Caco-2 (cell line): ENCODE measurements at regions not wholly inside any gene's neighbourhood (a gene's known extent, or its start where the extent isn't known, plus 50 kb on each side); places are given as distances from the start of the nearest gene placed in this dataset.

Experiments
- BruUV-seq: library from RNA; stranded (reverse); fragments of 400-500 nt; replicated peaks from 2 replicates; lab custom pipeline; 2021; lab: Mats Ljungman, UMichigan
- CTCF ChIA-PET: fragments of 300-600 bp; sonication (Branson Sonifier 250); formaldehyde crosslinking; loops from one replicate; lab custom pipeline; 2022; ENCODE audit warnings: antibody characterized with exemption; lab: Charles Lee
- POLR2A ChIA-PET: fragments of 300-600 bp; sonication (Branson Sonifier 250); formaldehyde crosslinking; loops from one replicate; lab custom pipeline; 2022; ENCODE audit warnings: antibody characterized with exemption; lab: Charles Lee
- DNase-seq, 2 experiments: peaks; one replicate each; pipeline versions ENCODE4 v3.0.0 to v3.0.0-alpha.2; 2020 to 2022
- H3K27me3 ChIP-seq: replicated peaks from 2 replicates; pipeline ENCODE4 v1.6.0; 2011; ENCODE audit warnings: low read length; ENCODE audit not compliant: control insufficient read depth, insufficient read depth
- H3K36me3 ChIP-seq: 2 replicates; pipeline ENCODE4 v1.5.1; 2011; ENCODE audit warnings: low read length; ENCODE audit not compliant: control insufficient read depth, insufficient read depth
- H3K4me1 ChIP-seq: fragments of 250-450 bp; sonication (Bioruptor Pico); 2 replicates; pipeline ENCODE4 v1.5.1; 2020; ENCODE audit warnings: mild to moderate bottlenecking
- H3K4me3 ChIP-seq: 2 replicates; pipeline ENCODE4 v1.5.1; 2011; ENCODE audit warnings: low read depth, mild to moderate bottlenecking, control low read depth, low read length
- H3K9me3 ChIP-seq: fragments of 250-450 bp; sonication (Bioruptor Pico); 2 replicates; pipeline ENCODE4 v1.5.1; 2020; ENCODE audit warnings: mild to moderate bottlenecking, moderate library complexity
- H3K27ac Mint-ChIP-seq: one replicate; pipeline ENCODE4 v1.8.0; 2022; ENCODE audit warnings: mixed read lengths; ENCODE audit not compliant: unreplicated experiment
- H3K27me3 Mint-ChIP-seq: one replicate; pipeline ENCODE4 v1.8.0; 2022; ENCODE audit warnings: mixed read lengths; ENCODE audit not compliant: insufficient read depth, unreplicated experiment
- H3K36me3 Mint-ChIP-seq: one replicate; pipeline ENCODE4 v1.8.0; 2022; ENCODE audit warnings: mild to moderate bottlenecking, mixed read lengths; ENCODE audit not compliant: insufficient read depth, unreplicated experiment
- H3K4me1 Mint-ChIP-seq: one replicate; pipeline ENCODE4 v1.8.0; 2022; ENCODE audit warnings: low read depth, mixed read lengths; ENCODE audit not compliant: unreplicated experiment
- H3K4me3 Mint-ChIP-seq: one replicate; pipeline ENCODE4 v1.8.0; 2022; ENCODE audit warnings: mild to moderate bottlenecking, moderate library complexity, mixed read lengths; ENCODE audit not compliant: unreplicated experiment
- H3K9me3 Mint-ChIP-seq: one replicate; pipeline ENCODE4 v1.8.0; 2022; ENCODE audit warnings: mixed read lengths; ENCODE audit not compliant: unreplicated experiment
- CTCF ChIP-seq, 2 experiments: fragments of 200-600 bp in 1 of 2; IDR thresholded peaks; 1 replicate in 1 of 2; 2 replicates in 1 of 2; pipeline versions ENCODE4 v1.5.1 to v1.8.0; 2011 to 2022; ENCODE audit warnings: antibody characterized with exemption in 1 of 2, control low read depth in 1 of 2, inconsistent platforms in 1 of 2, low read depth in 1 of 2, low read length in 1 of 2, mild to moderate bottlenecking in 1 of 2, moderate library complexity in 1 of 2; ENCODE audit not compliant: insufficient read depth in 1 of 2, severe bottlenecking in 1 of 2, unreplicated experiment in 1 of 2
- intact Hi-C: fragments of 100-400 bp; cut with micrococcal nuclease; formaldehyde crosslinking; loops from one replicate; pipeline ENCODE4 v1.10.0; 2022; ENCODE audit not compliant: unreplicated experiment

GRCh38 chr13:82739881-82740280, 1142.4 kb downstream of the SLITRK1 start:
- ChIA-PET POLR2A (no interaction called here), CTCF (no interaction called here)
- no peak overlapping the region for H3K27ac Mint-ChIP-seq
- BruUV-seq, result no TSS peak
- H3K27me3 Mint-ChIP-seq, result no peaks in the 10 kb centered on the region
- H3K9me3 Mint-ChIP-seq, result peaks cover 9% of the 10 kb centered on the region
- H3K36me3 ChIP-seq, result no peaks in the 10 kb centered on the region
- H3K4me3 Mint-ChIP-seq, result no peak overlapping the region
- no peak overlapping the region for H3K4me3 ChIP-seq
- H3K27me3 ChIP-seq, result no peaks in the 10 kb centered on the region
- TF ChIP-seq CTCF (IDR thresholded peaks at IDR 0.05; ENCODE audit: insufficient read depth in 1 of 2, low read depth in 1 of 2, low read length in 1 of 2, severe bottlenecking in 1 of 2, unreplicated experiment in 1 of 2), result no peak
- H3K4me1 Mint-ChIP-seq, result no peaks in the 10 kb centered on the region
- no peaks in the 10 kb centered on the region for H3K9me3 ChIP-seq
- no peaks in the 10 kb centered on the region for H3K36me3 Mint-ChIP-seq
- intact Hi-C loops, result no loop called here
- DNase-seq, result no peak
- H3K4me1 ChIP-seq, result no peaks in the 10 kb centered on the region

GRCh38 chr13:82729401-82729800, 1152.9 kb downstream of the SLITRK1 start:
- no peak overlapping the region for H3K4me3 ChIP-seq
- ChIA-PET CTCF (no interaction called here), POLR2A (no interaction called here)
- Mint-ChIP-seq H3K36me3 (no peaks in the 10 kb centered on the region), H3K27ac (no peak overlapping the region), H3K4me1 (no peaks in the 10 kb centered on the region), H3K27me3 (no peaks in the 10 kb centered on the region), H3K4me3 (no peak overlapping the region), H3K9me3 (no peaks in the 10 kb centered on the region)
- 0 out of 2 replicates have a peak, but pooled peaks cover 3% of the 10 kb centered on the region for H3K9me3 ChIP-seq
- intact Hi-C loops, result no loop called here
- no peaks in the 10 kb centered on the region for H3K4me1 ChIP-seq
- H3K36me3 ChIP-seq, result no peaks in the 10 kb centered on the region
- no peak for DNase-seq
- BruUV-seq, result no TSS peak
- TF ChIP-seq CTCF (IDR thresholded peaks at IDR 0.05; ENCODE audit: insufficient read depth in 1 of 2, low read depth in 1 of 2, low read length in 1 of 2, severe bottlenecking in 1 of 2, unreplicated experiment in 1 of 2), result no peak
- no peaks in the 10 kb centered on the region for H3K27me3 ChIP-seq

GRCh38 chr13:82720986-82721385, 1161.3 kb downstream of the SLITRK1 start:
- BruUV-seq, result no TSS peak
- no peaks in the 10 kb centered on the region for H3K27me3 ChIP-seq
- POLR2A ChIA-PET, result no interaction called here
- H3K4me1 ChIP-seq, result no peaks in the 10 kb centered on the region
- H3K4me1 Mint-ChIP-seq, result no peaks in the 10 kb centered on the region
- DNase-seq, result no peak
- H3K36me3 ChIP-seq, result no peaks in the 10 kb centered on the region
- CTCF ChIA-PET, result no interaction called here
- H3K9me3 ChIP-seq, result no peaks in the 10 kb centered on the region
- no peak overlapping the region for H3K27ac Mint-ChIP-seq
- intact Hi-C loops, result no loop called here
- H3K4me3 Mint-ChIP-seq, result no peak overlapping the region
- H3K9me3 Mint-ChIP-seq, result no peaks in the 10 kb centered on the region
- H3K4me3 ChIP-seq, result no peak overlapping the region
- H3K36me3 Mint-ChIP-seq, result no peaks in the 10 kb centered on the region
- no peaks in the 10 kb centered on the region for H3K27me3 Mint-ChIP-seq
- no peak for TF ChIP-seq CTCF (IDR thresholded peaks at IDR 0.05; ENCODE audit: insufficient read depth in 1 of 2, low read depth in 1 of 2, low read length in 1 of 2, severe bottlenecking in 1 of 2, unreplicated experiment in 1 of 2)
